Mesendoderm (in vitro differentiated cells): ENCODE measurements at regions not wholly inside any gene's neighbourhood (a gene's known extent, or its start where the extent isn't known, plus 50 kb on each side); places are given as distances from the start of the nearest gene placed in this dataset.

Source experiments
- DNase-seq: peaks from one replicate; pipeline ENCODE4 v3.0.0; 2013
- H2AK5ac ChIP-seq: 2 replicates; pipeline ENCODE4 v1.6.1; 2013; ENCODE audit warnings: low read length, inconsistent platforms
- H2BK120ac ChIP-seq: 2 replicates; pipeline ENCODE4 v1.6.1; 2013; ENCODE audit warnings: low read depth, mild to moderate bottlenecking, low read length, moderate library complexity, mixed read lengths
- H2BK15ac ChIP-seq: replicated peaks from 2 replicates; pipeline ENCODE4 v1.6.1; 2013; ENCODE audit warnings: low read depth, mild to moderate bottlenecking, moderate library complexity
- H2BK5ac ChIP-seq: 2 replicates; pipeline ENCODE4 v1.6.1; 2013; ENCODE audit warnings: low read length, inconsistent platforms
- H3K18ac ChIP-seq: 2 replicates; pipeline ENCODE4 v1.6.1; 2013; ENCODE audit warnings: mild to moderate bottlenecking, low read length, mixed read lengths
- H3K23ac ChIP-seq: one replicate; pipeline ENCODE4 v1.6.1; 2013; ENCODE audit warnings: low read length
- H3K27ac ChIP-seq: 2 replicates; pipeline ENCODE4 v1.5.1; 2013; ENCODE audit warnings: low read depth, mild to moderate bottlenecking, inconsistent platforms, low read length, moderate library complexity
- H3K27me3 ChIP-seq: 2 replicates; pipeline ENCODE4 v1.6.1; 2013; ENCODE audit warnings: low read length, control low read depth, mild to moderate bottlenecking, inconsistent platforms; ENCODE audit not compliant: insufficient read depth, poor library complexity
- H3K36me3 ChIP-seq: 2 replicates; pipeline ENCODE4 v1.6.1; 2013; ENCODE audit warnings: low read length, inconsistent platforms; ENCODE audit not compliant: control insufficient read depth, insufficient read depth
- H3K4ac ChIP-seq: one replicate; pipeline ENCODE4 v1.6.1; 2013; ENCODE audit warnings: low read depth, mild to moderate bottlenecking, low read length, moderate library complexity
- H3K4me1 ChIP-seq: 2 replicates; pipeline ENCODE4 v1.6.1; 2013; ENCODE audit warnings: low read depth, low read length, inconsistent platforms; ENCODE audit not compliant: control insufficient read depth
- H3K4me2 ChIP-seq: 2 replicates; pipeline ENCODE4 v1.6.1; 2013; ENCODE audit warnings: low read length
- H3K4me3 ChIP-seq: 2 replicates; pipeline ENCODE4 v1.5.1; 2013; ENCODE audit warnings: mild to moderate bottlenecking, low read length
- H3K56ac ChIP-seq: one replicate; pipeline ENCODE4 v1.6.1; 2013; ENCODE audit warnings: low read length
- H3K79me1 ChIP-seq: 2 replicates; pipeline ENCODE4 v1.6.1; 2013; ENCODE audit warnings: low read length, inconsistent platforms
- H3K79me2 ChIP-seq: 2 replicates; pipeline ENCODE4 v1.6.1; 2013; ENCODE audit warnings: mild to moderate bottlenecking, low read length; ENCODE audit not compliant: control insufficient read depth, insufficient read depth
- H3K9ac ChIP-seq: 2 replicates; pipeline ENCODE4 v1.6.1; 2013; ENCODE audit warnings: low read length, inconsistent platforms
- H4K5ac ChIP-seq: one replicate; pipeline ENCODE4 v1.6.1; 2013; ENCODE audit warnings: low read length
- H4K8ac ChIP-seq: one replicate; pipeline ENCODE4 v1.6.1; 2013; ENCODE audit warnings: low read depth, mild to moderate bottlenecking, control low read depth, low read length, moderate library complexity
- WGBS: extraction: QIAGEN DNeasy Blood & Tissue Kit; methylation state at CpG from one replicate; pipeline ENCODE4 v1.1.7; 2013; ENCODE audit warnings: low lambda C conversion rate, missing lambda C conversion rate; ENCODE audit not compliant: insufficient coverage; ENCODE audit errors: extremely low coverage; 5-methylcytosine and 5-hydroxymethylcytosine counted together

DNA sequence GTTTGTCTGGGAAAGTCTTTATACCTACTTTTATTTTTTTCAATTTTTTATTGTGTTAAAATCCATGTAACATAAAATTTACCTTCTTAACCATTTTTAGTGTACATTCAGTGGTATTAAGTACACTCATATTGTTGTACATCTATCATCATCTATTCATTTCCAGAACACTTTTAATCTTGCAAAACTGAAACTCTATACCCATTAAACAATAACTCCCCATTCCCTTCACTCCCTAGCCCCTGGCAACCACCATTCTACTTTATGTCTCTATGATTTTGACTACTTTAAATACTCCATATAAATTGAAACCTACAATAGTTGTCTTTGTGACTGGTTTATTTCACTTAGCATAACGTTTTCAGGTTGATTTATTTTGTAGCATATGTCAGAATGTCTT lies 131.9 kb upstream of the SLC38A2 start:
- no peak overlapping the region for H3K27ac ChIP-seq
- H3K36me3 ChIP-seq, result no peaks in the 10 kb centered on the region
- H3K4me2 ChIP-seq, result no peak overlapping the region
- no peaks in the 10 kb centered on the region for H3K4me1 ChIP-seq
- WGBS, result no CpG with 5 or more reads among the region's 1 CpG
- no peak overlapping the region for H3K18ac ChIP-seq
- no peak overlapping the region for H2AK5ac ChIP-seq
- H4K5ac ChIP-seq, result no peak overlapping the region
- H3K79me1 ChIP-seq, result no peaks in the 10 kb centered on the region
- H2BK15ac ChIP-seq, result no peak overlapping the region
- no peak overlapping the region for H3K56ac ChIP-seq
- H3K23ac ChIP-seq, result no peak overlapping the region
- no peak overlapping the region for H2BK120ac ChIP-seq
- no peak overlapping the region for H3K4ac ChIP-seq
- no peak for DNase-seq
- H2BK5ac ChIP-seq, result no peak overlapping the region
- H3K9ac ChIP-seq, result no peak overlapping the region
- H3K4me3 ChIP-seq, result no peak overlapping the region
- no peaks in the 10 kb centered on the region for H3K27me3 ChIP-seq
- H4K8ac ChIP-seq, result no peak overlapping the region
- no peaks in the 10 kb centered on the region for H3K79me2 ChIP-seq

DNA sequence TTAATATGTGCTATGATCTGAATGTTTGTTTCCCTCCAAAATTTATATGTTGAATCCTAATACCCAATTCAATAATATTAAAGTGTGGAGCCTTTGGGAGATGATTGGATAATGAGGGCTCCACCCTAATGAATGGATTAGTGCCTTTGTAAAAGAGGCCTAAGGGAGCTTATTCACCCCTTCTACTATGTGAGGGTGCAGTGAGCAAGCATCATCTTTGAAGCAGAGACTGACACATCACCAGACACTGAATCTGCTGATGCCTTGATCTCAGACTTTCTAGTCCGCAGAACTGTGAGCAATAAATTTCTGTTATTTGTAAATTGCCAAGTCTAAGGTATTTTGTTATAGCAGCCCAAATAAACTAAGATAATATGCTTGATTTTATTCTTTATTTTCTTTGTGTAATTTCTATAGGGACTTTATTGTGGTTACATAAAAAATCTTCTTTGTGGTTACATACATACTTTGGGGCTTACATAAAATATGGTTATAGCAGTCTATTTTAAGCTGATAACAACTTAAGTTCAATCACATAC lies 131.1 kb upstream of the SLC38A2 start:
- H3K79me2 ChIP-seq, result no peaks in the 10 kb centered on the region
- no peak overlapping the region for H3K18ac ChIP-seq
- H3K4ac ChIP-seq, result no peak overlapping the region
- H3K4me3 ChIP-seq, result no peak overlapping the region
- no peak overlapping the region for H3K27ac ChIP-seq
- no peak overlapping the region for H2AK5ac ChIP-seq
- H3K4me1 ChIP-seq, result no peaks in the 10 kb centered on the region
- H3K23ac ChIP-seq, result no peak overlapping the region
- no peak overlapping the region for H3K9ac ChIP-seq
- H3K36me3 ChIP-seq, result no peaks in the 10 kb centered on the region
- no peak overlapping the region for H2BK5ac ChIP-seq
- H3K56ac ChIP-seq, result no peak overlapping the region
- no peak overlapping the region for H2BK120ac ChIP-seq
- WGBS, result no CpG with 5 or more reads among the region's 1 CpG
- no peak overlapping the region for H2BK15ac ChIP-seq
- no peaks in the 10 kb centered on the region for H3K27me3 ChIP-seq
- DNase-seq, result no peak
- H3K4me2 ChIP-seq, result no peak overlapping the region
- no peak overlapping the region for H4K5ac ChIP-seq
- H4K8ac ChIP-seq, result no peak overlapping the region
- H3K79me1 ChIP-seq, result no peaks in the 10 kb centered on the region

GRCh38 chr12:46500673-46501072 lies 128.1 kb upstream of the SLC38A2 start:
- no peak overlapping the region for H3K18ac ChIP-seq
- no peak overlapping the region for H3K56ac ChIP-seq
- H3K9ac ChIP-seq, result no peak overlapping the region
- H3K79me2 ChIP-seq, result no peaks in the 10 kb centered on the region
- H3K4me3 ChIP-seq, result no peak overlapping the region
- H3K23ac ChIP-seq, result no peak overlapping the region
- H3K36me3 ChIP-seq, result no peaks in the 10 kb centered on the region
- no peak overlapping the region for H3K4me2 ChIP-seq
- H3K4ac ChIP-seq, result no peak overlapping the region
- no peak overlapping the region for H2AK5ac ChIP-seq
- H2BK5ac ChIP-seq, result no peak overlapping the region
- no peak overlapping the region for H3K27ac ChIP-seq
- H4K8ac ChIP-seq, result no peak overlapping the region
- no peak for DNase-seq
- no peaks in the 10 kb centered on the region for H3K79me1 ChIP-seq
- no peak overlapping the region for H2BK15ac ChIP-seq
- no peaks in the 10 kb centered on the region for H3K27me3 ChIP-seq
- H2BK120ac ChIP-seq, result no peak overlapping the region
- no CpG with 5 or more reads among the region's 1 CpG for WGBS
- no peaks in the 10 kb centered on the region for H3K4me1 ChIP-seq
- no peak overlapping the region for H4K5ac ChIP-seq

DNA sequence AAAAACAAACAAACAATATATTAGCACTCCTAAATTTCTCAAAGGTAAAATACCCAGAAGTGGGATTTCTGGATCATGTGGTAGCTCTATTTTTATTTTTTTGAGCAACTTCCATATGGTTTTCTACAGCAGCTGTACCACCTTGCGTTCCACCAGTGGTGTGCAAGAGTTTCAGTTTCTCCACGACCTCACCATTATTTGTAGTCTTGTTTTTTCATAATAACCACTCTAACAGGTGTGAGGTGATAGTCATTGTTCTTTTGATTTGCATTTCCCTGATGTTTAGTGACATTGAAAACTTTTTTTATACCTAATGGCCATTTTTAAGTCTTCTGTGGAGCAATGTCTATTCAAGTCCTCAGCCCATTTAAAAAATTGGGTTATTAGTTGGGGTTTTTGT lies 127.3 kb upstream of the SLC38A2 start:
- no peak overlapping the region for H2BK15ac ChIP-seq
- no peaks in the 10 kb centered on the region for H3K4me1 ChIP-seq
- H3K4ac ChIP-seq, result no peak overlapping the region
- no CpG with 5 or more reads among the region's 2 CpGs for WGBS
- H2BK5ac ChIP-seq, result no peak overlapping the region
- no peak overlapping the region for H4K8ac ChIP-seq
- no peaks in the 10 kb centered on the region for H3K79me1 ChIP-seq
- DNase-seq, result no peak
- H2AK5ac ChIP-seq, result no peak overlapping the region
- H3K23ac ChIP-seq, result no peak overlapping the region
- H3K18ac ChIP-seq, result no peak overlapping the region
- no peaks in the 10 kb centered on the region for H3K27me3 ChIP-seq
- H2BK120ac ChIP-seq, result no peak overlapping the region
- no peak overlapping the region for H3K56ac ChIP-seq
- no peaks in the 10 kb centered on the region for H3K36me3 ChIP-seq
- H4K5ac ChIP-seq, result no peak overlapping the region
- no peak overlapping the region for H3K9ac ChIP-seq
- H3K27ac ChIP-seq, result no peak overlapping the region
- no peak overlapping the region for H3K4me3 ChIP-seq
- no peaks in the 10 kb centered on the region for H3K79me2 ChIP-seq
- H3K4me2 ChIP-seq, result no peak overlapping the region

DNA sequence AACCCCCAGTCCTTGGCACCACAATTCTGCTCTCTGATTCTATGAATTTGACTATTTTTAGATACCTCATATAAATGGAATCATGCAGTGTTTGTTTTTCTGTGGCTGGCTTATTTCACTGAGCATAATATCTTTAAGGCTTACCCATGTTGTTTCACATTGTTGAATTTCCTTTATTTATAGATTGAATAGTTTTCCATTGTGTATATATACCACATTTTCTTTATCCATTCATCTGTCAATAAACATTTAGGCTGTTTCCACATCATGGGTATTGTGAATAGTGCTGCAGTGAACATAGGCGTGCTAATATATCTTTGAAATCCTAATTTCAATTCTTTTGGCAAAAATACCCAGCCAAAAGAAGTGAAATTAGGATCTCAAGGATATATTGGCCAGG lies 126.7 kb upstream of the SLC38A2 start:
- H3K4me2 ChIP-seq, result no peak overlapping the region
- no peak overlapping the region for H3K4me3 ChIP-seq
- no peak overlapping the region for H3K56ac ChIP-seq
- WGBS, result no CpG with 5 or more reads among the region's 1 CpG
- H2BK15ac ChIP-seq, result no peak overlapping the region
- DNase-seq, result no peak
- H2BK5ac ChIP-seq, result no peak overlapping the region
- no peak overlapping the region for H2BK120ac ChIP-seq
- peaks cover 2% of the 10 kb centered on the region for H3K4me1 ChIP-seq
- H3K9ac ChIP-seq, result no peak overlapping the region
- H3K27ac ChIP-seq, result no peak overlapping the region
- H3K79me1 ChIP-seq, result no peaks in the 10 kb centered on the region
- no peak overlapping the region for H4K5ac ChIP-seq
- H3K18ac ChIP-seq, result no peak overlapping the region
- no peak overlapping the region for H4K8ac ChIP-seq
- H3K36me3 ChIP-seq, result no peaks in the 10 kb centered on the region
- no peaks in the 10 kb centered on the region for H3K79me2 ChIP-seq
- no peaks in the 10 kb centered on the region for H3K27me3 ChIP-seq
- H3K4ac ChIP-seq, result no peak overlapping the region
- no peak overlapping the region for H3K23ac ChIP-seq
- no peak overlapping the region for H2AK5ac ChIP-seq

DNA sequence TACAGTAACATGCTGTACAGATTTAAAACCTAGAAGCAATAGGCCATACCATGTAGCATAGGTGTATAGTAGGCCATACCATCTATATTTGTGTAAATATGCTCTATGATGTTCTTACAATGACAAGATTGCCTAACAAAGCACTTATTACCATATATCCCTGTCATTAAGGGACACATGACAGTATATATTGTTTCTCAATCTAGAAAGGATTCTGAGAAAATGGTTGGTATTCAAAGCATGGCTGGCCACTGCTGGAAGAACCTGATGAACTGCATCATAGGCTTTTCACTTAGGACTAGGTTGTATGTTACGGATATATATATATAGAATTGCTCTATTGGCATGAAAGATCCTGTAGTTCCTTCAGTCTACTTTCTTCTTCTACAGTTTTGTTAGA lies 125.2 kb upstream of the SLC38A2 start:
- Histone ChIP-seq H3K4ac (no peak overlapping the region), H3K36me3 (no peaks in the 10 kb centered on the region), H3K4me2 (no peak overlapping the region), H2BK120ac (no peak overlapping the region), H2BK15ac (no peak overlapping the region), H3K56ac (no peak overlapping the region), H3K27me3 (no peaks in the 10 kb centered on the region), H2AK5ac (no peak overlapping the region), H3K4me3 (no peak overlapping the region), H3K79me1 (no peaks in the 10 kb centered on the region), H3K23ac (no peak overlapping the region), H3K18ac (no peak overlapping the region), H4K8ac (no peak overlapping the region), H3K79me2 (no peaks in the 10 kb centered on the region), H4K5ac (no peak overlapping the region), H3K4me1 (peaks cover 2% of the 10 kb centered on the region), H3K27ac (no peak overlapping the region), H2BK5ac (no peak overlapping the region), H3K9ac (no peak overlapping the region)
- WGBS, result no CpG with 5 or more reads among the region's 1 CpG
- no peak for DNase-seq
